ENCODE measurements at regions not wholly inside any gene's neighbourhood (a gene's known extent, or its start where the extent isn't known, plus 50 kb on each side); places are given as distances from the start of the nearest gene placed in this dataset.

GRCh38 chr16:60329108-60329507, 1595.0 kb upstream of the GOT2 start:
- no peak for DNase-seq

GRCh38 chr16:60328152-60328551, 1594.0 kb upstream of the GOT2 start:
- no peak for DNase-seq

- DNase-seq = no peak
Observed at GRCh38 chr16:60318486-60318885, 1584.4 kb upstream of the GOT2 start.

GRCh38 chr16:60310846-60311445, 1576.8 kb upstream of the GOT2 start:
- DNase-seq = no peak

GRCh38 chr16:60304720-60305119, 1570.6 kb upstream of the GOT2 start:
- no peak for DNase-seq

GRCh38 chr16:60304066-60304465, 1570.0 kb upstream of the GOT2 start:
- no peak for DNase-seq

GRCh38 chr16:60302676-60303075, 1568.6 kb upstream of the GOT2 start:
- DNase-seq = no peak

- DNase-seq = no peak
Observed at GRCh38 chr16:60302261-60302660, 1568.1 kb upstream of the GOT2 start.

- no peak for DNase-seq
Observed at GRCh38 chr16:60299241-60299776, 1565.2 kb upstream of the GOT2 start.

- DNase-seq = no peak
Observed at GRCh38 chr16:60295451-60295850, 1561.3 kb upstream of the GOT2 start.

- no peak for DNase-seq
Observed at GRCh38 chr16:60285794-60286193, 1551.7 kb upstream of the GOT2 start.

- DNase-seq = no peak
Observed at GRCh38 chr16:60279061-60279665, 1545.0 kb upstream of the GOT2 start.

GRCh38 chr16:60274431-60275019, 1540.4 kb upstream of the GOT2 start:
- DNase-seq = no peak

GRCh38 chr16:60271781-60272180, 1537.7 kb upstream of the GOT2 start:
- DNase-seq = no peak

GRCh38 chr16:60271025-60271771, 1537.1 kb upstream of the GOT2 start:
- no peak for DNase-seq

GRCh38 chr16:60261425-60261824, 1527.3 kb upstream of the GOT2 start:
- DNase-seq = no peak

- DNase-seq = no peak
Observed at GRCh38 chr16:60259956-60260355, 1525.8 kb upstream of the GOT2 start.

GRCh38 chr16:60246086-60246485, 1512.0 kb upstream of the GOT2 start:
- DNase-seq = no peak

- no peak for DNase-seq
Observed at GRCh38 chr16:60241671-60242070, 1507.6 kb upstream of the GOT2 start.

- DNase-seq = no peak
Observed at GRCh38 chr16:60230666-60231065, 1496.5 kb upstream of the GOT2 start.

- no peak for DNase-seq
Observed at GRCh38 chr16:60225541-60225940, 1491.4 kb upstream of the GOT2 start.

- DNase-seq = no peak
Observed at GRCh38 chr16:60217787-60218186, 1483.7 kb upstream of the GOT2 start.

- DNase-seq = no peak
Observed at GRCh38 chr16:60214311-60214710, 1480.2 kb upstream of the GOT2 start.

- no peak for DNase-seq
Observed at GRCh38 chr16:60206516-60206915, 1472.4 kb upstream of the GOT2 start.

All from SHP77 treated with DMSO at 0.1 percent for 48 hours (cell line).